SH-SY5Y (cell line): ENCODE measurements at regions not wholly inside any gene's neighbourhood (a gene's known extent, or its start where the extent isn't known, plus 50 kb on each side); places are given as distances from the start of the nearest gene placed in this dataset.

ENCODE experiments used
- GATA2 ChIP-seq: IDR thresholded peaks from 2 replicates; pipeline ENCODE4 v1.6.1; 2011; ENCODE audit warnings: mild to moderate bottlenecking, low read depth, low read length
- GATA3 ChIP-seq: IDR thresholded peaks from 2 replicates; pipeline ENCODE4 v1.6.1; 2011; ENCODE audit warnings: low read depth, mild to moderate bottlenecking, low read length, moderate library complexity

DNA sequence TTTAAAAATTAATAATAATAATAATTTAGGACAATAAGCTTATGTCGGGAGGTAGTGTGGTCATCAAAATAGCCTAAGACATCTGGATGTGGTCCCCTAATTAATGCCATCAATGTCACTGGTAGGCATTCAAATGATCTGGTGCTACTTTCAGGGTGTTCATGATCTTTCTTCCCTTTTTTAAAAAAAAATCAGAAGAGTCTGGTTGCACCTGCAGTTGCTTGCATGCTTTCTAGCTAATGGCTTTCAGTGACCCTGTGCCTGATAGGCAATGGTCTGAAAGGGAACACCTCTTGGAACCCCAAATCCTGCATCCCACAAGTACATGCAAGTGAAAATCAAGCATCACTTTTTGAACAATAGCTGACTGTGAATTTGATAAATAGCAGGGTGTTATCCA is 64.1 kb upstream of the KBTBD8 start:
- no peak for TF ChIP-seq GATA3
- no peak for TF ChIP-seq GATA2

DNA sequence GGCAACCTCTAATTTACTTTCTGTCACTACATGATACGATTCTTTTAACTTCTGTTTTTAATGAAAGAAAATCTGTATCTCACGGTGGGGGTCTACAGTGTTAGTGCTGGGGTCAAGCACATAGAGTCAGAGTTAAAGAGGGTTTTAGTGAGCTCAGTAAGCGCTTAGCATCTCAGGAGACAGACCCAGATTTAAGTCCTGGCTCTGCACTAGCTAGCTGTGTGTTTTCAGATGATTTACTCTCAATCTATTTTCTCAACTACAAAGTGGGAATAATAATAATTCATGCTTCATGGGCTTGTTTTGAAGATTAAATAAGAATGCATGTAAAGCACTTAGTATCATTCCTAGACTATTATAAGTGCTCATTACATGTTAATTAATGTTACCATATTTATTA is 63.4 kb upstream of the KBTBD8 start:
- TF ChIP-seq GATA3 (no peak), GATA2 (no peak)

DNA sequence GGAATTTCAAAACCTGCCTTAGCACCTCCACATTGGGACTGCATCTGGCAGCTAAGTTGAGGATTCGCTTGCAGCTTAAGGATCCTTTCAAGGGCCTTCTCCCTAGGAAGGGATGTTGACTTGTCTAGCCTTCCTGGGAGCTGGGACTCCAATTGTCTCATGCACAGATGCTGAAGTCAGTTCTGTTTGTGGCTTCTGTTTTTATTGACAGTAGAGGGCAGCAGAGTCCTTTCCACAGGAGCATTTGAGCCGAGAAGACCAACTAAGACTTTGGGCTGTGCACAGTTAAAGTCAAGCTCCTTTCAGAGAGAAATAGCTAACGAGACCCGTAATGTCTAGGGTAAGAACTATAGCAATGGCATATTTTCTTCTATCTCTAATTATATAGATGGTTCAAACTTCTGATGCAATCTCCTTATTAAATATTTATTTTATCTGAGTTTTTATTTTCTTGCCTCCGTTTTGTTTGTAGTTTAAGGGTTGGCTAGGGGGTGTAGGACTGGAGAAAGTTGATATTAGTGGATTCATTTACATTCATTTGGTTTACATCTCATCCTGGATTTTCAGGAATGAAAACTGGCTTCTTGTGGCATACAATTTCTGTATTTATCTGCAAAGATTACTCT is 59.7 kb upstream of the KBTBD8 start:
- TF ChIP-seq GATA3 (no peak), GATA2 (no peak)

- no peak for TF ChIP-seq GATA3
- TF ChIP-seq GATA2 = no peak
These were observed 50.1 kb upstream of the KBTBD8 start for GRCh38 chr3:66948041-66948440.
